Kidney (tissue), 13 donors: ENCODE measurements at regions not wholly inside any gene's neighbourhood (a gene's known extent, or its start where the extent isn't known, plus 50 kb on each side); places are given as distances from the start of the nearest gene placed in this dataset.
A peak's percentile ranks its signal among the peaks of the same experiment; 100 is the strongest.

Source experiments
- DNase-seq, 5 donors: peaks; one replicate each; pipeline ENCODE4 v3.0.0-alpha.2; 2013 to 2020
- FAIRE-seq: peaks from 2 replicates; lab custom pipeline; 2012; peaks lifted over from hg19 to GRCh38; lab: Jason Lieb, UNC
- H3K27ac ChIP-seq, 2 donors: one replicate each; pipeline ENCODE4 v1.7.0; 2013; ENCODE audit warnings: low read depth in 2 of 2, low read length in 2 of 2, inconsistent platforms in 1 of 2
- H3K27me3 ChIP-seq: one replicate; pipeline ENCODE4 v1.7.1; 2013; ENCODE audit warnings: low read length, inconsistent platforms; ENCODE audit not compliant: control insufficient read depth, insufficient read depth
- H3K36me3 ChIP-seq, 3 donors: one replicate each; pipeline versions ENCODE4 v1.7.0 to v1.7.1; 2013; ENCODE audit warnings: low read length in 3 of 3, control low read depth in 1 of 3, inconsistent platforms in 1 of 3; ENCODE audit not compliant: insufficient read depth in 3 of 3, control insufficient read depth in 2 of 3
- H3K4me1 ChIP-seq, 3 donors: one replicate each; pipeline versions ENCODE4 v1.7.0 to v1.7.1; 2013; ENCODE audit warnings: low read length in 3 of 3, inconsistent platforms in 1 of 3, low read depth in 1 of 3; ENCODE audit not compliant: control insufficient read depth in 2 of 3, insufficient read depth in 2 of 3
- H3K4me3 ChIP-seq, 3 donors: one replicate each; pipeline versions ENCODE4 v1.7.0 to v1.8.1; 2013; ENCODE audit warnings: low read length in 3 of 3, control low read depth in 1 of 3, inconsistent platforms in 1 of 3
- H3K9ac ChIP-seq, 3 donors: one replicate each; pipeline versions ENCODE4 v1.7.0 to v1.7.1; 2013; ENCODE audit warnings: low read length in 3 of 3, control low read depth in 1 of 3, inconsistent platforms in 1 of 3
- H3K9me3 ChIP-seq, 3 donors: one replicate each; pipeline versions ENCODE4 v1.7.0 to v1.7.1; 2013; ENCODE audit warnings: low read length in 3 of 3, control low read depth in 1 of 3, inconsistent platforms in 1 of 3; ENCODE audit not compliant: control insufficient read depth in 2 of 3, insufficient read depth in 1 of 3
- CTCF ChIP-seq: IDR thresholded peaks from 3 replicates; pipeline ENCODE4 v1.5.1; 2012; ENCODE audit warnings: mild to moderate bottlenecking, moderate library complexity, borderline replicate concordance; ENCODE audit not compliant: insufficient read depth; ENCODE audit errors: extremely low read depth
- intact Hi-C: fragments of 100-400 bp; cut with DNase I; formaldehyde crosslinking; loops from one replicate; pipeline ENCODE4 v1.11.1; 2022
- donor health status: control.
- donor health status: control.
- donor health status: control.
- donor health status: control.
- donor health status: control.
- donor health status: DM: yes; HTN: yes; CAD: no.
- donor health status: Normal renal cell carcinoma (clear cell type).

- Histone ChIP-seq H3K36me3 (no peaks in the 10 kb centered on the region), H3K4me3 (no peak overlapping the region), H3K27me3 (no peaks in the 10 kb centered on the region), H3K27ac (no peak overlapping the region), H3K9me3 (no peaks in the 10 kb centered on the region), H3K9ac (no peak overlapping the region), H3K4me1 (no peaks in the 10 kb centered on the region)
- peak in 3 of 5 donors; percentile 35 to 62 (median 53) for DNase-seq
- no peak for FAIRE-seq
- TF ChIP-seq CTCF: no peak
- intact Hi-C loops: no loop called here
Measured at GRCh38 chr12:25655702-25656101, 102.6 kb upstream of the LMNTD1 start.

GRCh38 chr12:25659621-25660020 lies 106.5 kb upstream of the LMNTD1 start:
- Histone ChIP-seq H3K27me3 (no peaks in the 10 kb centered on the region), H3K9me3 (no peaks in the 10 kb centered on the region), H3K36me3 (no peaks in the 10 kb centered on the region), H3K4me1 (no peaks in the 10 kb centered on the region), H3K27ac (no peak overlapping the region), H3K4me3 (no peak overlapping the region), H3K9ac (no peak overlapping the region)
- no peak for DNase-seq
- no peak for FAIRE-seq
- TF ChIP-seq CTCF: no peak
- intact Hi-C loops: no loop called here

- no peak overlapping the region for H3K27ac ChIP-seq
- DNase-seq (no peak), FAIRE-seq (no peak)
- no peaks in the 10 kb centered on the region for H3K9me3 ChIP-seq
- intact Hi-C loops: no loop called here
- H3K27me3 ChIP-seq: no peaks in the 10 kb centered on the region
- H3K36me3 ChIP-seq: no peaks in the 10 kb centered on the region
- H3K4me3 ChIP-seq: no peak overlapping the region
- H3K9ac ChIP-seq: no peak overlapping the region
- no peak for TF ChIP-seq CTCF
- no peaks in the 10 kb centered on the region for H3K4me1 ChIP-seq
Measured at GRCh38 chr12:25670076-25671055, 117.3 kb upstream of the LMNTD1 start.
